HG02610 (cell line): ENCODE measurements at regions not wholly inside any gene's neighbourhood (a gene's known extent, or its start where the extent isn't known, plus 50 kb on each side); places are given as distances from the start of the nearest gene placed in this dataset.

ENCODE experiments used
- ATAC-seq: cut with Tn5 transposase; IDR thresholded peaks from one replicate; pipeline ENCODE4 v1.9.1; 2021; ENCODE audit warnings: mild to moderate bottlenecking, moderate library complexity; ENCODE audit not compliant: unreplicated experiment

GRCh38 chr3:8189051-8189450 lies 312.6 kb upstream of the LMCD1 start:
- no peak for ATAC-seq

- ATAC-seq, result no peak
Measured at GRCh38 chr3:8191406-8191805, 310.2 kb upstream of the LMCD1 start.

- ATAC-seq, result no peak
Measured at GRCh38 chr3:8197384-8197783, 304.2 kb upstream of the LMCD1 start.

- no peak for ATAC-seq
Measured at GRCh38 chr3:8198605-8199004, 303.0 kb upstream of the LMCD1 start.

GRCh38 chr3:8200996-8201395 lies 300.6 kb upstream of the LMCD1 start:
- no peak for ATAC-seq

- no peak for ATAC-seq
Measured at GRCh38 chr3:8201886-8202285, 299.7 kb upstream of the LMCD1 start.

- ATAC-seq, result no peak
Measured at GRCh38 chr3:8204331-8204730, 297.3 kb upstream of the LMCD1 start.

- no peak for ATAC-seq
Measured at GRCh38 chr3:8204853-8205650, 296.6 kb upstream of the LMCD1 start.

GRCh38 chr3:8205881-8206280 lies 295.7 kb upstream of the LMCD1 start:
- no peak for ATAC-seq

GRCh38 chr3:8206971-8207617 lies 294.5 kb upstream of the LMCD1 start:
- ATAC-seq, result no peak

- ATAC-seq, result no peak
Measured at GRCh38 chr3:8210882-8211341, 290.7 kb upstream of the LMCD1 start.

GRCh38 chr3:8212794-8213193 lies 288.8 kb upstream of the LMCD1 start:
- no peak for ATAC-seq

- ATAC-seq, result no peak
Measured at GRCh38 chr3:8213286-8213685, 288.3 kb upstream of the LMCD1 start.

- no peak for ATAC-seq
Measured at GRCh38 chr3:8215821-8216220, 285.8 kb upstream of the LMCD1 start.

- ATAC-seq, result no peak
Measured at GRCh38 chr3:8218353-8218940, 283.2 kb upstream of the LMCD1 start.

GRCh38 chr3:8220291-8220690 lies 281.3 kb upstream of the LMCD1 start:
- no peak for ATAC-seq

- no peak for ATAC-seq
Measured at GRCh38 chr3:8223766-8224165, 277.9 kb upstream of the LMCD1 start.

- no peak for ATAC-seq
Measured at GRCh38 chr3:8224941-8225340, 276.7 kb upstream of the LMCD1 start.

GRCh38 chr3:8233938-8234337 lies 267.7 kb upstream of the LMCD1 start:
- no peak for ATAC-seq

GRCh38 chr3:8236264-8236663 lies 265.4 kb upstream of the LMCD1 start:
- no peak for ATAC-seq

GRCh38 chr3:8237893-8238292 lies 263.7 kb upstream of the LMCD1 start:
- no peak for ATAC-seq

GRCh38 chr3:8238432-8238831 lies 263.2 kb upstream of the LMCD1 start:
- no peak for ATAC-seq
